ENCODE measurements at regions not wholly inside any gene's neighbourhood (a gene's known extent, or its start where the extent isn't known, plus 50 kb on each side); places are given as distances from the start of the nearest gene placed in this dataset.

DNA sequence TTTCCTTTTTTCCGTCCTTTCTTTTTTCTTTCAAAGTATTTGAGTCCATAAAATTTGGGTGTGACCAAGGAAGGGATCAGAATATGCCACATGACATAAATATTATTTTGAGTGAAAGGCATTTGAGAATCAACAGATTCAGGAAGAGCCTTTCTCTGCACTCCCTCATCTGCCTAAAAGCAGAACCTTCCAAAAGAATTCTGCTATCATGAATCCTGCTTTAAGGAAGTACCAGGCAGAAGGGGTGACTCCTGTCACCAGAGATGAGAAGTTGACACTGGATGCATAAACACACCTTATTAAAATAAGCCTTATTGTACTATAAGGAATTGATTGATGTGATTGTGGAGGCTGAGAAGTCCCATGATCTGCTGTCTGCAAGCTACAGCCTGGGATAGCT is 196.7 kb downstream of the SREK1 start:
- TF ChIP-seq, protein P1, sequence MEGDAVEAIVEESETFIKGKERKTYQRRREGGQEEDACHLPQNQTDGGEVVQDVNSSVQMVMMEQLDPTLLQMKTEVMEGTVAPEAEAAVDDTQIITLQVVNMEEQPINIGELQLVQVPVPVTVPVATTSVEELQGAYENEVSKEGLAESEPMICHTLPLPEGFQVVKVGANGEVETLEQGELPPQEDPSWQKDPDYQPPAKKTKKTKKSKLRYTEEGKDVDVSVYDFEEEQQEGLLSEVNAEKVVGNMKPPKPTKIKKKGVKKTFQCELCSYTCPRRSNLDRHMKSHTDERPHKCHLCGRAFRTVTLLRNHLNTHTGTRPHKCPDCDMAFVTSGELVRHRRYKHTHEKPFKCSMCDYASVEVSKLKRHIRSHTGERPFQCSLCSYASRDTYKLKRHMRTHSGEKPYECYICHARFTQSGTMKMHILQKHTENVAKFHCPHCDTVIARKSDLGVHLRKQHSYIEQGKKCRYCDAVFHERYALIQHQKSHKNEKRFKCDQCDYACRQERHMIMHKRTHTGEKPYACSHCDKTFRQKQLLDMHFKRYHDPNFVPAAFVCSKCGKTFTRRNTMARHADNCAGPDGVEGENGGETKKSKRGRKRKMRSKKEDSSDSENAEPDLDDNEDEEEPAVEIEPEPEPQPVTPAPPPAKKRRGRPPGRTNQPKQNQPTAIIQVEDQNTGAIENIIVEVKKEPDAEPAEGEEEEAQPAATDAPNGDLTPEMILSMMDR (IDR thresholded peaks at IDR 0.05), result no peak
- no peak for TF ChIP-seq POLR2AphosphoS5 (IDR thresholded peaks at IDR 0.05)

Data from suprapubic skin (tissue), 3 donors.